DMS 273 (cell line): ENCODE measurements at regions not wholly inside any gene's neighbourhood (a gene's known extent, or its start where the extent isn't known, plus 50 kb on each side); places are given as distances from the start of the nearest gene placed in this dataset.

Experiments used
- DNase-seq: peaks from one replicate; lab custom pipeline; 2025; ENCODE audit not compliant: unreplicated experiment; lab: John Stamatoyannopoulos, UW

- DNase-seq = no peak
These were observed 783.8 kb upstream of the EDIL3 start for GRCh38 chr5:85168474-85168873.

DNA sequence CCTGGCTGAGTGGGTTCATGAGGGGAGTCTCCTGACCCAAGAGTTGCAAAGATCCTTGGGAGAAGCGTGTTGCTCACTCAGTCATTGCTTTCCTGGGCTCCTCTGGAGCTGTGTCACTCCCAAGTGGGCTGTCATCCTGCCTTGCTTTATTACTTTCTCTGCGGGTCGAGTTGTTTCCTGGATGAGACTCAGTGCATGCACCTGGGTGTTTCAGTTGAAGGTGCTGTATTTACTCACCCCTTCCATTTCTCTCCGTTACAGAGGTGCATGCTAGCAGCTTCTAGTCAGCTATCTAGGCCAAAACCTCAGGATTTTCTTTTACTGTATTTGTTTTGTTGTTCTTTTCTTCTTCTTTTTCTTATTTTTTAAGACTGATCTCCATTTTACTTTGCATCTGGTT is 785.5 kb upstream of the EDIL3 start:
- no peak for DNase-seq

GRCh38 chr5:85173469-85173868 is 788.8 kb upstream of the EDIL3 start:
- DNase-seq = no peak

- DNase-seq = no peak
These were observed 797.7 kb upstream of the EDIL3 start for GRCh38 chr5:85182344-85182743.

DNA sequence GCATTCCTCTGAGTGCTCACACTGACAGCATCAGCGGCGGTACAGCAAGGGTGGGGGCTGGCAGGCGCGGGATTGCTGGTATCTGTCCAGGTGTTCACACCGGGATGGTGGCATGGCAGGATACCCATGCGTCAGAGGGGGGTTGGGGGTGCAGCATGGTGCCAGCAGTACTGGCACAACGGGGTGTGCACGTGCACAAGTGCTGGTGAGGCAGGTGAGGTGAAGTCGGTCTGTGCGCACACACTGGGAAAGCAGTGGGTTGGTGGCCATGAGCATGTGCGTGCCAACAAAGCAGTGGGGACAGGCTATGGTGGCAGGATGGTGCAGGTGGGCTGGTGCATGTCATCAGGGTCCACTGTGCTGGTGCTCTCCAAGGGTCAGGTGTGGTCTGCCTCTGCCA is 819.6 kb upstream of the EDIL3 start:
- DNase-seq = no peak

DNA sequence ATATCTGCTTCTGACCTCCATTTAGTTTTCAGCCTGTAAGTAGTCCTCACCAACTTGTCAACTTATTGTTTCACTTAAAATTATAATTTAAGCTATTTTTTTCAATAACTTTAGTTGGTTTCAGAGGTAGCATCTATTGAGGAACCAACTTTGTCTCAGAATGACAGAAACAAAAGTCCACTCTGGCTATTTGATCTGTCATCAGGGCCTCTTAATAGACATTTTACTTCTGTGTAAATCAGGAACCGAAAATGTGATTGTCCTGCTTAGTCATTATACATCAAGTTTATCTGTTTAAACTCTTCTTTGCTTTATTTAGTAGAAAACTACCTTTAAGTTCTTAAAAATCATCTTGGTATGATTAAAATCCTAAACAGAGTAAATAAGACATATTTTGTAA is 820.8 kb upstream of the EDIL3 start:
- no peak for DNase-seq

- no peak for DNase-seq
These were observed 840.7 kb upstream of the EDIL3 start for GRCh38 chr5:85225388-85225787.

GRCh38 chr5:85249204-85249603 is 864.5 kb upstream of the EDIL3 start:
- DNase-seq = no peak

- DNase-seq = no peak
These were observed 878.4 kb upstream of the EDIL3 start for GRCh38 chr5:85263125-85263524.

DNA sequence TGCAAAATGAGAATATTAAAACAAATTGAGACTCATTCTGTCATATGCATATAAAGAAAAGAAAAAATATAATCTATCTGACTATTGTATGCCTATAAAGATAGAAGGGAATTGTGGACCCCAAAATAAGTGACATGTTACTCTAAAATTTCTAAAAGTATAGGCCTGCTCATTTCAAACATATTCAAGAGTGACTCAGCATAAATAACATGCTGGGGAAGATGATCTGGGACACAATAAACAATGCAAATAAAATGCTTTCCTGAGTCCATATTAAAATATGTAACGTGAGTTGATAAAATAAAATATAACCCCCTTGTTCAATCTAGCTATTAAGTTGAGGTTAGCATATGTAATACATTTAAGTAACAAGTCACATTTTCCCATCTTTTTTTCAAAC is 882.0 kb upstream of the EDIL3 start:
- no peak for DNase-seq

DNA sequence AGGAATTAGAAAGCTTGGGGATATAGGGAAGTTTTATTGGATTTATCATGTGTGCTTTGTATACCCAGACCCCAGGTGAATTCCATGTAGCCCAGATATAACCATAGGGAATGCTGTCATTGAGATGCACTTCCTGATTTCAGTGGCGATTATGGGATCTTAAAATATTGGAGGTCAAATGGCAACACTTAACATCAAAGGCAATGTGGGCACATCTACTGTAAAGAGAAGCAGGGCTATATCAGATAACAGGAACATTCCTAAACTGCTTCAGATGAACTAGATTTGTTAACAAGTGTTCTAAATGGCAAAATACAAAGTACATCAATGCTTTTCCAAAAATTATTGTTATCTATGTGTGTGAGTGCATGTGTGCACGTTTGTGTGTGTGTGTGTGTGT is 883.5 kb upstream of the EDIL3 start:
- no peak for DNase-seq

DNA sequence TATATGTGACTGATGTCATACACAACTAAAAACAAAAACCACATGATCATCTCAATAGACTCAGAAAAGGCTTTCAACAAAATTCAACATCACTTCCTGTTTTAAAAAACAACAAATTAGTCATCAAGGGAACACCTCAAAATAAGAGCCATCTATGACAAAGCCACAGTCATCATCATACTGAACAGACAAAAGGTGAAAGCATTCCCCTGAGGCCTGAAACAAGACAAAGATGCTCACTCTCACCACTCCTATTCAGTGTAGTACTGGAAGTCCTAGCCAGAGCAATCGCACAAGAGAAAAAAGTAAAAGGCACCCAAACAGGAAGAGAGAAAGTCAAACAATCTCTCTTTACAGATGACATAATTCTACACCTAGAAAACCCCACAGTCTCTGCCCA is 893.5 kb upstream of the EDIL3 start:
- no peak for DNase-seq

GRCh38 chr5:85288914-85289313 is 904.2 kb upstream of the EDIL3 start:
- no peak for DNase-seq

- DNase-seq = no peak
These were observed 908.6 kb upstream of the EDIL3 start for GRCh38 chr5:85293145-85293785.

DNA sequence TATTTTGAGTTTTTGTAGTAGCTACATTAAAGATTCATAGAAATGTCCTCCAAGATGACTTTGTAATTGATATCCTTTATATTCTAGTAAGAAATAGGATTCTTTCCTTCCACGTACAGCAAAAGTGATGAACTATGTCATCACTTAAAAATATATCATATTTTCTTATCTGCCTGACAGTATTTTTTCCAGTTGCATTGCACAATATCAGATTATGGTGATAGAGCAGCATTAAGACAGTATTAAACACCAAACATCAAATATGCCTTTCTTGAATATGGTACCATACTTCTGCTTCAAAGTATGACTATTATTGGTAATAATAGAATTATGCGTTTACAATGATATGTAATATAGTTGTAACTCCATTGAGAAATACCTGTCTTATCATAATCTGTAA is 919.8 kb upstream of the EDIL3 start:
- no peak for DNase-seq

DNA sequence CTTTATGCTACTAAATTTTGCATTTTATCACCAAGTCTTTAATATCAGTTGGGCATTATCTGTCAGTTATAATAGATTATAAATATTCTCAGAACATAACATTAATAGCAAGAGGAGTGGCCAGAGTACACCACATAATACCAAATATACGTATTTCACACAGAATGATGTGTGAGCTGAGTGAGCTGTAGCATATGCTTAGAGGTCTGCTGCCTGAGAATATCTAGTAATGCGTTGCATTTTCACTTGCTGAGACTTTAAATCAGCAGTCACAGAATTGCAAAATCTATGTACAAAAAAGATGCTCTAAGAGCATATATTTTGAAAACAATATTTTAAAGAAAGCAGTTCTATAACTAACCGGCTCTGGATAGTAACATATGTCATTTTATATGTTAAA is 921.1 kb upstream of the EDIL3 start:
- no peak for DNase-seq

GRCh38 chr5:85311536-85311935 is 926.9 kb upstream of the EDIL3 start:
- no peak for DNase-seq

DNA sequence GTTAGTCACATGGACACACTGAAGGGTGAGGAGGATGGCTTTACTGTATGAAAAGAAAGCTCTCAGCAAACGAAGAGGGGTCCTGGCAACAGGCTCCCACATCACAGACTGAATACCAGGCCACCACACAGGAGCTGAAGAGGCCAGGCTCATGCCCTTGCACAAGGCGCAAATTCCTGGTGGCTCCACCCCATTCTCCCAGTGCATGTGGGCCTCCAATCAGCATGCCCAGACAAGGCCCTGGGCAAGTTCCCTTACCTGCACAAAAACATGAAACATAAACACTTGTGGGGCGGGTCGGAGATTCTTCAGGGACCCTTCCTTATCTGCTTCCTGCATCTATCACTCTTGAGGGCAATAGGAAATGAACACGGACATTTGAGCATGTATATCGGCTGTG is 935.8 kb upstream of the EDIL3 start:
- DNase-seq = no peak

DNA sequence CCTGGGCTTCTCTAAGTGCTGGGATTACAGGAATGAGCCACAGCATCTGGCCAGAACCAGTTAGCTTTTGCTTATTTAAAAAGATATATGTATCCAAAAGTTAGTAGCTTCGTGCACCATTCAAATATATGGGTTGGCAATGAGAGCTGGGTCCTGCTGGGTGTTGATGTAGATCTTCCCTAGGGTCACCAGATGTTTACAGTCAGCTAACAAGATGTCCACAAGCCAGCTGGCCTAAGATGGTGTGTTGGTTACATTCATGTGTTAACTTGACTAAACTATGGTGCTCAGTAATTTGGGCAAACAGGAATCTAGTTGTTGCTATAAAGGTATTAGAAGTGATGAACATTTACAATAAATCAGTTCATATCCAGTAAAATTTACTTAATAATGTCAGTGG is 948.6 kb upstream of the EDIL3 start:
- DNase-seq = no peak

DNA sequence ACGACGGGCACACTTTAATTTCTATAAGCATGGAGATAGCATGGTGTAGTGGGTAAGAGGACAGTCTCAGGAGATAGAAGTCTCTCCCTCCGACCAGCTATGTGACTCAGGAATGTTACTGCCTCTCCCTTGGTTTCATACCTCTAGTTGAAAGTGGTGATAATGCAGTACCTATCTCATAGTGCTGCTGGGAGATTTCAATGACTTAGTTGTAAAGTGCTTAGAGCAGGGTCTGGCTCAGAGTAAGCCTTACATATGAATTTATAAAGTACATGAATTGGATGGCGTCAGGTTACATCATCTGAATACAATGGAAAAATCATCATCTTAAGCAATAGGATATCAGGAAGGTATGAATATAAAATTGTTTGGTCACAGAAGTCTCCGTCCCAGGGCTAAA is 952.8 kb upstream of the EDIL3 start:
- no peak for DNase-seq

DNA sequence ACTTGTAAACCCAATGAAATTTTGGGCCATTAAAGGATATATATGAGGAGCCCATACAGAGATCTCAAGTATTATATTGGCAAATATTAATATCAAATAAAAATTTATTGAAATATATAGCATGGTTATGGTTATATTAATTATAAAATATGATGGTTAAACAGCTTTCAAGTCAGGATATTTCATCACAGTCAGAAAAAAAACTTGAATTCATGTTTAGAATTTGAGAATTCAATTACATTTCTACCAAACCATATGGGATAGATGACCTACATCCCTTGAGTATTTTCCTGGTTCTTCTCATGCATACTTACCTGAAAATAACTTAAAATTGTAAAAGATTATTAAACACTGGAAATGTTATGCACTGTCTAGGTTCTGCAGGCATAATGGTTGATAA is 956.1 kb upstream of the EDIL3 start:
- no peak for DNase-seq

DNA sequence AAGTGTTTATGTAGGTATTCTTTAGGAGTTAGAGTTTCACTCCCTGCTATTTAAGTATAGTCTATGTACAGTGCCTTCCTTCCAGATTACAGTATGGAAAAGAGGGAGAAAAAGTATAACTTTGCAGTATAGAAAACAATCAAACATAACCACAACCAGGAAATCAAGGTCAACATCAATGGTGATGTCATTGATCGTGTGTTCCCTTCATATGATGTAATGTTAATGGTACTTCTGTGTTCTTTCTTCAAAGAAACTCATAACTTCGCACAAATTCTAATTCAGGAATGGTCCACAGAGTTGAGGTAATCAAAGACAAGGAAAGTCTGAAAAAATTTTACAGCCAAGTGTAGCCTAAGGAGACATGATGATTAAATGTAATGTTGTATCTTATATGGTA is 961.1 kb upstream of the EDIL3 start:
- no peak for DNase-seq

GRCh38 chr5:85357309-85357708 is 972.6 kb upstream of the EDIL3 start:
- DNase-seq = no peak

GRCh38 chr5:85375525-85375924 is 990.8 kb upstream of the EDIL3 start:
- no peak for DNase-seq
